IMR-90 (cell line): ENCODE measurements at regions not wholly inside any gene's neighbourhood (a gene's known extent, or its start where the extent isn't known, plus 50 kb on each side); places are given as distances from the start of the nearest gene placed in this dataset.
A peak's percentile ranks its signal among the peaks of the same experiment; 100 is the strongest.

ENCODE experiments used
- ATAC-seq: fragments of 200-7000 bp; cut with Tn5 transposase; 2 replicates; pipeline ENCODE4 v1.9.1; 2020; ENCODE audit warnings: low read depth, mild to moderate bottlenecking, moderate library complexity
- BruUV-seq: library from RNA; stranded (reverse); fragments of 400-500 nt; replicated peaks from 2 replicates; lab custom pipeline; 2021; lab: Mats Ljungman, UMichigan
- CTCF ChIA-PET: fragments of 300-600 bp; formaldehyde crosslinking; extraction: SDS; loops from one replicate; lab custom pipeline; 2021; ENCODE audit warnings: antibody characterized with exemption; lab: Yijun Ruan, JAX
- POLR2A ChIA-PET: fragments of 300-600 bp; sonication (Branson Sonifier 250); formaldehyde crosslinking; loops from one replicate; lab custom pipeline; 2022; ENCODE audit warnings: antibody characterized with exemption; ENCODE audit not compliant: unreplicated experiment; lab: Charles Lee
- DNase-seq: peaks from one replicate; pipeline ENCODE4 v3.0.0; 2013
- H2AFZ ChIP-seq: replicated peaks from 2 replicates; pipeline ENCODE3; 2013; ENCODE audit warnings: low read length, mild to moderate bottlenecking; ENCODE audit not compliant: poor library complexity
- H2AK5ac ChIP-seq: 2 replicates; pipeline ENCODE4 v1.6.1; 2013; ENCODE audit warnings: low read depth, low read length, inconsistent platforms
- H2AK9ac ChIP-seq: replicated peaks from 2 replicates; pipeline ENCODE3; 2013; ENCODE audit warnings: mild to moderate bottlenecking, low read depth, low read length, moderate library complexity; ENCODE audit not compliant: poor library complexity
- H2BK120ac ChIP-seq: 2 replicates; pipeline ENCODE4 v1.6.1; 2013; ENCODE audit warnings: low read depth, low read length, inconsistent platforms
- H2BK15ac ChIP-seq: 3 replicates; pipeline ENCODE4 v1.6.1; 2013; ENCODE audit warnings: low read depth, low read length, inconsistent platforms
- H2BK20ac ChIP-seq: 2 replicates; pipeline ENCODE4 v1.6.1; 2013; ENCODE audit warnings: low read depth, mild to moderate bottlenecking, inconsistent platforms, low read length, moderate library complexity
- H2BK5ac ChIP-seq: 2 replicates; pipeline ENCODE4 v1.6.1; 2013; ENCODE audit warnings: mild to moderate bottlenecking, low read depth, low read length, inconsistent platforms; ENCODE audit not compliant: poor library complexity, severe bottlenecking
- H3K14ac ChIP-seq: replicated peaks from 2 replicates; pipeline ENCODE4 v1.6.1; 2013; ENCODE audit warnings: low read depth, low read length, inconsistent platforms
- H3K18ac ChIP-seq: 2 replicates; pipeline ENCODE4 v1.6.1; 2013; ENCODE audit warnings: low read depth, low read length, control low read depth
- H3K23ac ChIP-seq: 2 replicates; pipeline ENCODE4 v1.6.1; 2013; ENCODE audit warnings: low read depth, low read length, inconsistent platforms
- H3K27ac ChIP-seq: 2 replicates; pipeline ENCODE4 v1.5.1; 2013; ENCODE audit warnings: mild to moderate bottlenecking, control low read depth, low read length; ENCODE audit not compliant: insufficient read depth
- H3K27me3 ChIP-seq: 2 replicates; pipeline ENCODE4 v1.6.1; 2013; ENCODE audit warnings: low read length; ENCODE audit not compliant: control insufficient read depth, insufficient read depth
- H3K36me3 ChIP-seq: 2 replicates; pipeline ENCODE4 v1.6.1; 2013; ENCODE audit warnings: low read length, mixed read lengths; ENCODE audit not compliant: control insufficient read depth, insufficient read depth
- H3K4ac ChIP-seq: 2 replicates; pipeline ENCODE4 v1.6.1; 2013; ENCODE audit warnings: low read depth, low read length, inconsistent platforms
- H3K4me1 ChIP-seq: 2 replicates; pipeline ENCODE4 v1.6.1; 2013; ENCODE audit warnings: low read length, mixed read lengths; ENCODE audit not compliant: control insufficient read depth, insufficient read depth
- H3K4me2 ChIP-seq: 2 replicates; pipeline ENCODE4 v1.6.1; 2013; ENCODE audit warnings: low read depth, mild to moderate bottlenecking, control low read depth, low read length, moderate library complexity
- H3K4me3 ChIP-seq: 2 replicates; pipeline ENCODE4 v1.5.1; 2013; ENCODE audit warnings: low read depth, mild to moderate bottlenecking, control low read depth, low read length, moderate library complexity; ENCODE audit not compliant: insufficient read depth
- H3K56ac ChIP-seq: 2 replicates; pipeline ENCODE4 v1.6.1; 2013; ENCODE audit warnings: low read length, inconsistent platforms; ENCODE audit not compliant: insufficient read depth; ENCODE audit errors: extremely low read depth
- H3K79me1 ChIP-seq, 2 experiments: 2 replicates each; pipeline ENCODE4 v1.6.1; 2013; ENCODE audit warnings: low read length in 2 of 2, inconsistent platforms in 1 of 2, low read depth in 1 of 2
- H3K9ac ChIP-seq: 2 replicates; pipeline ENCODE4 v1.6.1; 2013; ENCODE audit warnings: low read depth, low read length, control low read depth
- H3K9me1 ChIP-seq: 2 replicates; pipeline ENCODE4 v1.6.1; 2013; ENCODE audit warnings: low read length, inconsistent platforms; ENCODE audit not compliant: insufficient read depth
- H3K9me3 ChIP-seq: 2 replicates; pipeline ENCODE4 v1.6.1; 2013; ENCODE audit warnings: low read length; ENCODE audit not compliant: control insufficient read depth, insufficient read depth
- H4K20me1 ChIP-seq: 2 replicates; pipeline ENCODE4 v1.6.1; 2013; ENCODE audit warnings: low read length, inconsistent platforms; ENCODE audit not compliant: insufficient read depth
- H4K5ac ChIP-seq: 2 replicates; pipeline ENCODE4 v1.6.1; 2013; ENCODE audit warnings: mild to moderate bottlenecking, low read depth, low read length, control low read depth
- H4K8ac ChIP-seq, 2 experiments: 2 replicates each; pipeline ENCODE4 v1.6.1; 2013; ENCODE audit warnings: low read depth in 2 of 2, low read length in 2 of 2, control low read depth in 1 of 2, inconsistent platforms in 1 of 2
- H4K91ac ChIP-seq: 2 replicates; pipeline ENCODE4 v1.6.1; 2013; ENCODE audit warnings: low read depth, low read length, inconsistent platforms; ENCODE audit not compliant: insufficient read depth
- CEBPB ChIP-seq: IDR thresholded peaks from 2 replicates; pipeline ENCODE4 v1.6.1; 2012; ENCODE audit warnings: low read depth, low read length, improper control_type of control experiment
- CTCF ChIP-seq: conservative IDR thresholded peaks from 2 replicates; pipeline ENCODE4 v1.5.1; 2012; ENCODE audit warnings: mild to moderate bottlenecking, low read depth, low read length, improper control_type of control experiment
- ELK1 ChIP-seq: fragments of 150-350 bp; IDR thresholded peaks from 2 replicates; pipeline ENCODE4 v1.6.1; 2016; ENCODE audit warnings: low read depth, mild to moderate bottlenecking, low read length, moderate library complexity, borderline replicate concordance
- FOS ChIP-seq: fragments of 150-350 bp; IDR thresholded peaks from 2 replicates; pipeline ENCODE4 v1.6.1; 2016; ENCODE audit warnings: low read depth, low read length
- MAFK ChIP-seq: IDR thresholded peaks from 2 replicates; pipeline ENCODE4 v1.6.1; 2012; ENCODE audit warnings: low read depth, low read length, improper control_type of control experiment
- MXI1 ChIP-seq: IDR thresholded peaks from 2 replicates; pipeline ENCODE4 v1.6.1; 2012; ENCODE audit warnings: low read depth, mild to moderate bottlenecking, low read length, moderate library complexity, borderline replicate concordance
- POLR2A ChIP-seq: IDR thresholded peaks from 2 replicates; pipeline ENCODE4 v1.6.1; 2012; ENCODE audit warnings: mild to moderate bottlenecking, low read depth, low read length
- RAD21 ChIP-seq: IDR thresholded peaks from 2 replicates; pipeline ENCODE4 v1.6.1; 2012; ENCODE audit warnings: low read length, improper control_type of control experiment
- RCOR1 ChIP-seq: IDR thresholded peaks from 2 replicates; pipeline ENCODE4 v1.6.1; 2012; ENCODE audit warnings: mild to moderate bottlenecking, low read length, improper control_type of control experiment; ENCODE audit not compliant: insufficient replicate concordance
- RFX5 ChIP-seq: IDR thresholded peaks from 2 replicates; pipeline ENCODE4 v1.8.0; 2012; ENCODE audit warnings: low read depth, mild to moderate bottlenecking, low read length, moderate library complexity
- SMC3 ChIP-seq: fragments of 150-350 bp; IDR thresholded peaks from 2 replicates; pipeline ENCODE4 v1.6.1; 2016; ENCODE audit warnings: low read depth, mild to moderate bottlenecking, antibody characterized with exemption, low read length, moderate library complexity
- USF2 ChIP-seq: fragments of 150-350 bp; IDR thresholded peaks from 2 replicates; pipeline ENCODE4 v1.6.1; 2017; ENCODE audit warnings: mild to moderate bottlenecking, antibody characterized with exemption, low read length, low read depth
- WGBS, 2 experiments: methylation state at CpG; one replicate each; pipeline versions ENCODE4 v1.1.5 to v1.1.7; 2013; ENCODE audit warnings: missing lambda C conversion rate in 2 of 2; ENCODE audit not compliant: insufficient read length in 1 of 2; ENCODE audit errors: extremely low coverage in 2 of 2; 5-methylcytosine and 5-hydroxymethylcytosine counted together
- dilution Hi-C: fragments of 300-500 bp; cut with HindIII; formaldehyde crosslinking; loops from one replicate; pipeline ENCODE4 v1.14.3; 2018; ENCODE audit warnings: low sequenced_read_pairs; ENCODE audit not compliant: unreplicated experiment
- in situ Hi-C: fragments of 300-500 bp; cut with MboI; formaldehyde crosslinking; loops from 3 replicates; pipeline ENCODE4 v1.14.3; 2019; ENCODE audit warnings: low sequenced_read_pairs, inconsistent platforms, mixed read lengths
- intact Hi-C: fragments of 100-400 bp; cut with micrococcal nuclease; formaldehyde crosslinking; loops from 2 replicates; pipeline ENCODE4 v1.10.0; 2022

GRCh38 chr16:87086156-87086555 lies 231.0 kb downstream of the C16orf95 start:
- H3K4me1 ChIP-seq, result no peaks in the 10 kb centered on the region
- H4K20me1 ChIP-seq, result no peaks in the 10 kb centered on the region
- BruUV-seq, result no TSS peak
- TF ChIP-seq CTCF (no peak), RCOR1 (no peak), FOS (no peak), CEBPB (no peak), MXI1 (no peak), RFX5 (no peak), SMC3 (no peak), MAFK (no peak), USF2 (no peak), ELK1 (no peak), POLR2A (no peak), RAD21 (no peak)
- no peaks in the 10 kb centered on the region for H3K9me1 ChIP-seq
- WGBS, 2 experiments, result 27% methylated on average over 3 of the region's 4 CpGs; no CpG with 5 or more reads in 1 of the 2 experiments
- no peak overlapping the region for H2AK5ac ChIP-seq
- no peak overlapping the region for H4K5ac ChIP-seq
- H3K36me3 ChIP-seq, result no peaks in the 10 kb centered on the region
- peaks cover 16% of the 10 kb centered on the region for H3K27me3 ChIP-seq
- no peak overlapping the region for H2BK5ac ChIP-seq
- peak; percentile 59 for ATAC-seq
- H3K9ac ChIP-seq, result no peak overlapping the region
- H3K9me3 ChIP-seq, result peaks cover 18% of the 10 kb centered on the region
- POLR2A ChIA-PET, result no interaction called here
- no peak overlapping the region for H3K27ac ChIP-seq
- no peak overlapping the region for H2BK20ac ChIP-seq
- no peak overlapping the region for H3K4ac ChIP-seq
- H2AFZ ChIP-seq, result peak overlapping the region; percentile 4
- CTCF ChIA-PET, result no interaction called here
- no peak overlapping the region for H3K4me3 ChIP-seq
- H2BK120ac ChIP-seq, result no peak overlapping the region
- no peak overlapping the region for H3K56ac ChIP-seq
- in situ Hi-C loops, result no loop called here
- no peak overlapping the region for H2AK9ac ChIP-seq
- no peak overlapping the region for H3K23ac ChIP-seq
- no peak overlapping the region for H3K18ac ChIP-seq
- intact Hi-C loops, result no loop called here
- H4K8ac ChIP-seq, result no peak overlapping the region
- dilution Hi-C loops, result no loop called here
- no peak overlapping the region for H2BK15ac ChIP-seq
- H3K14ac ChIP-seq, result no peak overlapping the region
- no peak overlapping the region for H3K4me2 ChIP-seq
- H3K79me1 ChIP-seq, result no peaks in the 10 kb centered on the region
- peak; percentile 67 for DNase-seq
- no peak overlapping the region for H4K91ac ChIP-seq
